Liver (tissue), 7 donors: ENCODE measurements at regions not wholly inside any gene's neighbourhood (a gene's known extent, or its start where the extent isn't known, plus 50 kb on each side); places are given as distances from the start of the nearest gene placed in this dataset.

ENCODE experiments used
- DNase-seq: peaks from one replicate; pipeline ENCODE4 v3.0.0-alpha.2; 2017; ENCODE audit warnings: low spot score
- H3K27ac ChIP-seq, 2 donors: one replicate each; pipeline ENCODE4 v1.7.0; 2013; ENCODE audit warnings: inconsistent platforms in 2 of 2, low read length in 2 of 2, control low read depth in 1 of 2, low read depth in 1 of 2, mild to moderate bottlenecking in 1 of 2
- H3K27me3 ChIP-seq, 4 donors: one replicate each; pipeline versions ENCODE4 v1.6.1 to v1.7.0; 2013; ENCODE audit warnings: low read length in 3 of 4, inconsistent platforms in 1 of 4, mild to moderate bottlenecking in 1 of 4, moderate library complexity in 1 of 4; ENCODE audit not compliant: control insufficient read depth in 4 of 4, insufficient read depth in 4 of 4
- H3K36me3 ChIP-seq, 4 donors: one replicate each; pipeline versions ENCODE4 v1.6.1 to v1.7.0; 2013; ENCODE audit warnings: low read length in 3 of 4, mild to moderate bottlenecking in 3 of 4, low read depth in 1 of 4, moderate library complexity in 1 of 4; ENCODE audit not compliant: control insufficient read depth in 4 of 4, insufficient read depth in 3 of 4
- H3K4me1 ChIP-seq, 4 donors: one replicate each; pipeline versions ENCODE4 v1.6.1 to v1.7.0; 2013; ENCODE audit warnings: low read length in 3 of 4, mild to moderate bottlenecking in 3 of 4, moderate library complexity in 1 of 4; ENCODE audit not compliant: control insufficient read depth in 4 of 4, insufficient read depth in 4 of 4
- H3K4me3 ChIP-seq, 3 donors: one replicate each; pipeline versions ENCODE4 v1.6.1 to v1.7.0; 2013; ENCODE audit warnings: low read length in 3 of 3, control low read depth in 1 of 3, low read depth in 1 of 3, mild to moderate bottlenecking in 1 of 3
- H3K9ac ChIP-seq, 2 donors: one replicate each; pipeline ENCODE4 v1.7.0; 2013; ENCODE audit warnings: low read length in 2 of 2, mild to moderate bottlenecking in 2 of 2, moderate library complexity in 2 of 2, control low read depth in 1 of 2, low read depth in 1 of 2
- H3K9me3 ChIP-seq, 4 donors: one replicate each; pipeline versions ENCODE4 v1.6.1 to v1.7.0; 2013; ENCODE audit warnings: low read length in 3 of 4; ENCODE audit not compliant: control insufficient read depth in 4 of 4
- ATF3 ChIP-seq: IDR thresholded peaks from 2 replicates; pipeline ENCODE4 v1.6.1; 2016; ENCODE audit warnings: antibody characterized with exemption
- EGR1 ChIP-seq, 2 donors: IDR thresholded peaks; 2 replicates each; pipeline ENCODE4 v1.6.1; 2016 to 2018; ENCODE audit warnings: antibody characterized with exemption in 2 of 2, low read depth in 2 of 2
- FOXA1 ChIP-seq: IDR thresholded peaks from 2 replicates; pipeline ENCODE4 v1.6.1; 2016; ENCODE audit warnings: antibody characterized with exemption
- FOXA2 ChIP-seq: IDR thresholded peaks from 2 replicates; pipeline ENCODE4 v1.6.1; 2016; ENCODE audit warnings: antibody characterized with exemption
- GABPA ChIP-seq, 2 donors: IDR thresholded peaks in 1 of 2; conservative IDR thresholded peaks in 1 of 2; 2 replicates each; pipeline ENCODE4 v1.6.1; 2016; ENCODE audit warnings: antibody characterized with exemption in 2 of 2, mild to moderate bottlenecking in 1 of 2, moderate library complexity in 1 of 2
- HNF4A ChIP-seq, 2 donors: conservative IDR thresholded peaks; 2 replicates each; pipeline ENCODE4 v1.6.1; 2016; ENCODE audit warnings: antibody characterized with exemption in 2 of 2, mild to moderate bottlenecking in 2 of 2
- HNF4G ChIP-seq: IDR thresholded peaks from 2 replicates; pipeline ENCODE4 v1.6.1; 2016; ENCODE audit warnings: antibody characterized with exemption
- JUND ChIP-seq, 2 donors: IDR thresholded peaks; 2 replicates each; pipeline ENCODE4 v1.6.1; 2016; ENCODE audit warnings: antibody characterized with exemption in 2 of 2
- MAX ChIP-seq: IDR thresholded peaks from 2 replicates; pipeline ENCODE4 v1.6.1; 2016; ENCODE audit warnings: antibody characterized with exemption
- NR2F2 ChIP-seq: IDR thresholded peaks from 2 replicates; pipeline ENCODE4 v1.6.1; 2016; ENCODE audit warnings: antibody characterized with exemption
- RAD21 ChIP-seq, 2 donors: IDR thresholded peaks; 2 replicates each; pipeline ENCODE4 v1.6.1; 2016; ENCODE audit warnings: antibody characterized with exemption in 2 of 2, mild to moderate bottlenecking in 2 of 2
- REST ChIP-seq: IDR thresholded peaks from 2 replicates; pipeline ENCODE4 v1.6.1; 2016; ENCODE audit warnings: antibody characterized with exemption, mild to moderate bottlenecking
- RXRA ChIP-seq, 2 donors: IDR thresholded peaks; 2 replicates each; pipeline ENCODE4 v1.6.1; 2017 to 2018; ENCODE audit warnings: antibody characterized with exemption in 2 of 2, mild to moderate bottlenecking in 1 of 2
- SP1 ChIP-seq: IDR thresholded peaks from 2 replicates; pipeline ENCODE4 v1.6.1; 2018; ENCODE audit warnings: antibody characterized with exemption, mild to moderate bottlenecking
- TAF1 ChIP-seq: conservative IDR thresholded peaks from 2 replicates; pipeline ENCODE4 v1.6.1; 2016; ENCODE audit warnings: antibody characterized with exemption, mild to moderate bottlenecking
- YY1 ChIP-seq: IDR thresholded peaks from 2 replicates; pipeline ENCODE4 v1.6.1; 2016; ENCODE audit warnings: antibody characterized with exemption, mild to moderate bottlenecking
- ZBTB33 ChIP-seq: IDR thresholded peaks from 2 replicates; pipeline ENCODE4 v1.6.1; 2016; ENCODE audit warnings: antibody characterized with exemption
- WGBS: extraction: QIAGEN DNeasy Blood & Tissue Kit; methylation state at CpG from one replicate; pipeline ENCODE4 v1.1.7; 2013; 5-methylcytosine and 5-hydroxymethylcytosine counted together
- donor health status: healthy.
- donor health status: healthy.
- donor health status: healthy.
- donor health status: healthy.

- no peaks in the 10 kb centered on the region for H3K27me3 ChIP-seq
- H3K4me3 ChIP-seq, result no peak overlapping the region
- no peaks in the 10 kb centered on the region for H3K36me3 ChIP-seq
- H3K27ac ChIP-seq, result no peak overlapping the region
- no peaks in the 10 kb centered on the region for H3K4me1 ChIP-seq
- TF ChIP-seq REST (no peak), GABPA (IDR thresholded peaks at IDR 0.05 in 1 of 2, conservative IDR thresholded peaks at IDR 0.05 in 1 of 2) (no peak), MAX (no peak), FOXA1 (no peak), NR2F2 (no peak), ZBTB33 (no peak), ATF3 (no peak), FOXA2 (no peak), SP1 (no peak), EGR1 (IDR thresholded peaks at IDR 0.05; ENCODE audit: low read depth in 2 of 2) (no peak), YY1 (no peak), TAF1 (no peak), JUND (IDR thresholded peaks at IDR 0.05) (no peak), HNF4G (no peak), HNF4A (conservative IDR thresholded peaks at IDR 0.05) (no peak), RXRA (IDR thresholded peaks at IDR 0.05) (no peak), RAD21 (IDR thresholded peaks at IDR 0.05) (no peak)
- DNase-seq, result no peak
- no peak overlapping the region for H3K9ac ChIP-seq
- WGBS, result 80% methylated on average over 4 of the region's 4 CpGs
- no peaks in the 10 kb centered on the region for H3K9me3 ChIP-seq
Observed at GRCh38 chr15:66629817-66630576, 64.2 kb upstream of the LCTL start.

GRCh38 chr15:66630801-66631351 lies 65.1 kb upstream of the LCTL start:
- H3K9ac ChIP-seq, result no peak overlapping the region
- H3K4me1 ChIP-seq, result no peaks in the 10 kb centered on the region
- H3K27ac ChIP-seq, result no peak overlapping the region
- no peak overlapping the region for H3K4me3 ChIP-seq
- peak; percentile 78 for DNase-seq
- no peaks in the 10 kb centered on the region for H3K27me3 ChIP-seq
- 79% methylated on average over 17 of the region's 17 CpGs for WGBS
- H3K36me3 ChIP-seq, result no peaks in the 10 kb centered on the region
- TF ChIP-seq NR2F2 (peak; percentile 42), ATF3 (no peak)
- no peaks in the 10 kb centered on the region for H3K9me3 ChIP-seq
